GM12878 (cell line): ENCODE measurements at regions not wholly inside any gene's neighbourhood (a gene's known extent, or its start where the extent isn't known, plus 50 kb on each side); places are given as distances from the start of the nearest gene placed in this dataset.

Source experiments
- ATAC-seq: fragments of 200-7000 bp; cut with Tn5 transposase; 3 replicates; pipeline ENCODE4 v1.9.1; 2020; ENCODE audit warnings: mild to moderate bottlenecking, moderate library complexity
- BruUV-seq: library from RNA; stranded (reverse); fragments of 400-500 nt; replicated peaks from 2 replicates; lab custom pipeline; 2021; lab: Mats Ljungman, UMichigan
- CTCF ChIA-PET: fragments of 300-600 bp; sonication (Branson Sonifier 250); formaldehyde crosslinking; extraction: SDS; loops from one replicate; lab custom pipeline; 2021; ENCODE audit warnings: inconsistent platforms; lab: Yijun Ruan, JAX
- POLR2A ChIA-PET: fragments of 350-600 bp; formaldehyde crosslinking; extraction: SDS; loops from one replicate; lab custom pipeline; 2021; ENCODE audit warnings: inconsistent platforms; lab: Charles Lee
- RAD21 ChIA-PET: fragments of 300-600 bp; sonication (Branson Sonifier 250); formaldehyde crosslinking; loops from one replicate; lab custom pipeline; 2023; ENCODE audit warnings: antibody characterized with exemption; ENCODE audit not compliant: unreplicated experiment; lab: Charles Lee
- SMC1A ChIA-PET: fragments of 300-600 bp; sonication (Branson Sonifier 250); formaldehyde crosslinking; loops from one replicate; lab custom pipeline; 2023; ENCODE audit not compliant: unreplicated experiment, uncharacterized antibody; lab: Charles Lee
- DNase-seq: peaks from one replicate; pipeline ENCODE4 v3.0.0-alpha.2; 2011; ENCODE audit warnings: low read depth, low spot score
- FAIRE-seq: peaks from 3 replicates; lab custom pipeline; 2011; peaks lifted over from hg19 to GRCh38; lab: Jason Lieb, UNC
- H2AFZ ChIP-seq: 2 replicates; pipeline ENCODE4 v1.6.0; 2011; ENCODE audit warnings: low read depth, low read length, control low read depth; ENCODE audit not compliant: control insufficient read depth
- H3K27ac ChIP-seq: 2 replicates; pipeline ENCODE4 v1.5.1; 2011; ENCODE audit warnings: control low read depth; ENCODE audit not compliant: control insufficient read depth, insufficient read depth
- H3K27me3 ChIP-seq, 2 experiments: replicated peaks in 1 of 2; 2 replicates each; pipeline versions ENCODE4 v1.6.0 to v1.6.1; 2011; ENCODE audit warnings: low read length in 1 of 2; ENCODE audit not compliant: control insufficient read depth in 2 of 2, insufficient read depth in 2 of 2
- H3K36me3 ChIP-seq, 2 experiments: 2 replicates each; pipeline ENCODE4 v1.5.1; 2011; ENCODE audit warnings: low read length in 1 of 2; ENCODE audit not compliant: control insufficient read depth in 2 of 2, insufficient read depth in 2 of 2
- H3K4me1 ChIP-seq: 2 replicates; pipeline ENCODE4 v1.6.1; 2011; ENCODE audit warnings: mild to moderate bottlenecking, low read length, moderate library complexity, mixed read lengths; ENCODE audit not compliant: control insufficient read depth, insufficient read depth
- H3K4me2 ChIP-seq: 2 replicates; pipeline ENCODE4 v1.6.0; 2011; ENCODE audit warnings: control low read depth; ENCODE audit not compliant: control insufficient read depth, insufficient read depth
- H3K4me3 ChIP-seq: fragments of 200-600 bp; sonication (generic); 2 replicates; pipeline ENCODE4 v1.5.1; 2016
- H3K79me2 ChIP-seq: 2 replicates; pipeline ENCODE4 v1.6.0; 2011; ENCODE audit warnings: low read length; ENCODE audit not compliant: control insufficient read depth, insufficient read depth
- H3K9ac ChIP-seq: 2 replicates; pipeline ENCODE4 v1.8.0; 2011; ENCODE audit warnings: low read length, control low read depth, mixed read lengths; ENCODE audit not compliant: control insufficient read depth, insufficient read depth
- H3K9me3 ChIP-seq: replicated peaks from 3 replicates; pipeline ENCODE4 v1.5.1; 2011; ENCODE audit warnings: mild to moderate bottlenecking, low read length; ENCODE audit not compliant: control insufficient read depth, insufficient read depth
- H4K20me1 ChIP-seq: 2 replicates; pipeline ENCODE4 v1.6.0; 2011; ENCODE audit not compliant: control insufficient read depth, insufficient read depth
- ASH2L ChIP-seq: fragments of 300-600, 200-600 bp; sonication (generic); IDR thresholded peaks from 2 replicates; pipeline ENCODE4 v1.6.1; 2017; ENCODE audit warnings: low read depth, mild to moderate bottlenecking, borderline replicate concordance
- CBFB ChIP-seq: IDR thresholded peaks from 2 replicates; pipeline ENCODE4 v1.6.1; 2016; ENCODE audit warnings: antibody characterized with exemption, low read depth
- CEBPB ChIP-seq, 2 experiments: fragments of 150-350 bp in 1 of 2; IDR thresholded peaks; 2 replicates each; pipeline ENCODE4 v1.6.1; 2012 to 2014; ENCODE audit warnings: low read depth in 2 of 2, low read length in 2 of 2, borderline replicate concordance in 1 of 2, inconsistent platforms in 1 of 2
- EZH2 ChIP-seq: IDR thresholded peaks from 2 replicates; pipeline ENCODE4 v1.6.1; 2012; ENCODE audit warnings: low read depth, mild to moderate bottlenecking, control low read depth, inconsistent platforms, low read length, borderline replicate concordance; ENCODE audit not compliant: control insufficient read depth
- FOXM1 ChIP-seq: IDR thresholded peaks from 2 replicates; pipeline ENCODE4 v1.6.1; 2012; ENCODE audit warnings: low read depth, mild to moderate bottlenecking, inconsistent platforms, low read length, moderate library complexity
- IKZF1 ChIP-seq: fragments of 450-650 bp; conservative IDR thresholded peaks from 2 replicates; pipeline ENCODE4 v1.6.1; 2017; ENCODE audit warnings: antibody characterized with exemption, mild to moderate bottlenecking
- JUNB ChIP-seq: IDR thresholded peaks from 2 replicates; pipeline ENCODE4 v1.6.1; 2016; ENCODE audit warnings: antibody characterized with exemption, mild to moderate bottlenecking
- MEF2A ChIP-seq: IDR thresholded peaks from 2 replicates; pipeline ENCODE4 v1.6.1; 2011; ENCODE audit warnings: low read depth, mild to moderate bottlenecking, low read length, moderate library complexity; ENCODE audit not compliant: insufficient read depth
- MEF2B ChIP-seq: fragments of 450-650 bp; IDR thresholded peaks from 2 replicates; pipeline ENCODE4 v1.6.1; 2018; ENCODE audit warnings: mild to moderate bottlenecking, moderate library complexity; ENCODE audit not compliant: partially characterized antibody, poor library complexity, severe bottlenecking
- MXI1 ChIP-seq: fragments of 150-350 bp; IDR thresholded peaks from 2 replicates; pipeline ENCODE4 v1.6.1; 2011; ENCODE audit warnings: low read depth, mild to moderate bottlenecking, inconsistent platforms, low read length, improper control_type of control experiment
- SUZ12 ChIP-seq: fragments of 200-600 bp; sonication (generic); IDR thresholded peaks from one replicate; pipeline ENCODE4 v1.6.1; 2018; ENCODE audit warnings: antibody characterized with exemption, mild to moderate bottlenecking; ENCODE audit not compliant: unreplicated experiment
- TCF12 ChIP-seq: IDR thresholded peaks from 2 replicates; pipeline ENCODE4 v1.6.1; 2011; ENCODE audit warnings: low read depth, mild to moderate bottlenecking, low read length
- USF1 ChIP-seq: IDR thresholded peaks from 2 replicates; pipeline ENCODE4 v1.6.1; 2011; ENCODE audit warnings: borderline replicate concordance, low read depth, mild to moderate bottlenecking, moderate library complexity, mixed read lengths, low read length; ENCODE audit not compliant: insufficient read depth; ENCODE audit errors: extremely low read length
- WRNIP1 ChIP-seq: IDR thresholded peaks from 2 replicates; pipeline ENCODE4 v1.6.1; 2011; ENCODE audit warnings: low read depth, low read length, improper control_type of control experiment, borderline replicate concordance
- ZBED1 ChIP-seq: IDR thresholded peaks from 2 replicates; pipeline ENCODE4 v1.6.1; 2016; ENCODE audit warnings: borderline replicate concordance
- ZNF687 ChIP-seq: fragments of 450-650 bp; IDR thresholded peaks from 2 replicates; pipeline ENCODE4 v1.6.1; 2017; ENCODE audit warnings: mild to moderate bottlenecking, moderate library complexity
- WGBS: methylation state at CpG from one replicate; pipeline ENCODE4 v1.1.6; 2016; ENCODE audit warnings: low lambda C conversion rate; ENCODE audit not compliant: insufficient replicate concordance, insufficient coverage; ENCODE audit errors: missing lambda C conversion rate; 5-methylcytosine and 5-hydroxymethylcytosine counted together
- in situ Hi-C: fragments of 300-500 bp; cut with MboI; formaldehyde crosslinking; loops from 9 replicates; pipeline ENCODE4 v1.14.3; 2018; ENCODE audit warnings: mixed read lengths
- intact Hi-C: fragments of 100-400 bp; cut with micrococcal nuclease; formaldehyde crosslinking; loops from one replicate; pipeline ENCODE4 v1.14.2; 2022; ENCODE audit not compliant: unreplicated experiment
- TF ChIP-seq, protein P1 (sequence below): fragments of 450-650 bp; IDR thresholded peaks from 2 replicates; pipeline ENCODE4 v1.6.1; 2016; ENCODE audit warnings: mild to moderate bottlenecking

DNA sequence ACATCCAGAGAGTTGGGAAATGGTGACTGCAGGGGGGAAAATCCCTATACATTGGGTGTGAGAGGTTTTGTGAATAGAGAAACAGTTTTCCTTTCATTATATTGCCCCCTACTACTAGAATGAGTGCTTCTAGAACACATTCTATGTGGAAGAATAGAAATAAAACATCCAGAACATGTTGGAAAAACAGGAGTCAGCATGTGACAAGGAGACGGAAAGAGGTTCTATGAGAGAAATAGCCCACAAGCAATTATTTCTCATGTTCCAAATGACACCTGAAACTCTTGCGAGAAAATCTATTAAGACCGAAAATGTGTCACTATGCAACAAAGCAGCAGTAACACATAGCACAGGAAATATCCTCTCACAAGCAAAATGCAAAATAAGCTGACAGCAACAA lies 202.7 kb upstream of the SPOPL start (continued):
- TF ChIP-seq, protein P1, sequence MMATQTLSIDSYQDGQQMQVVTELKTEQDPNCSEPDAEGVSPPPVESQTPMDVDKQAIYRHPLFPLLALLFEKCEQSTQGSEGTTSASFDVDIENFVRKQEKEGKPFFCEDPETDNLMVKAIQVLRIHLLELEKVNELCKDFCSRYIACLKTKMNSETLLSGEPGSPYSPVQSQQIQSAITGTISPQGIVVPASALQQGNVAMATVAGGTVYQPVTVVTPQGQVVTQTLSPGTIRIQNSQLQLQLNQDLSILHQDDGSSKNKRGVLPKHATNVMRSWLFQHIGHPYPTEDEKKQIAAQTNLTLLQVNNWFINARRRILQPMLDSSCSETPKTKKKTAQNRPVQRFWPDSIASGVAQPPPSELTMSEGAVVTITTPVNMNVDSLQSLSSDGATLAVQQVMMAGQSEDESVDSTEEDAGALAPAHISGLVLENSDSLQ, result peak; percentile 23; the same call in 1 of the 2 replicates
- TF ChIP-seq WRNIP1, result no peak
- TF ChIP-seq IKZF1, result peak; percentile 71; the same call in 1 of the 2 replicates
- 0 out of 2 replicates have a peak, but pooled peaks have one; percentile 58 for TF ChIP-seq ASH2L
- no peak for TF ChIP-seq FOXM1
- TF ChIP-seq MXI1, result no peak
- TF ChIP-seq MEF2B, result no peak

DNA sequence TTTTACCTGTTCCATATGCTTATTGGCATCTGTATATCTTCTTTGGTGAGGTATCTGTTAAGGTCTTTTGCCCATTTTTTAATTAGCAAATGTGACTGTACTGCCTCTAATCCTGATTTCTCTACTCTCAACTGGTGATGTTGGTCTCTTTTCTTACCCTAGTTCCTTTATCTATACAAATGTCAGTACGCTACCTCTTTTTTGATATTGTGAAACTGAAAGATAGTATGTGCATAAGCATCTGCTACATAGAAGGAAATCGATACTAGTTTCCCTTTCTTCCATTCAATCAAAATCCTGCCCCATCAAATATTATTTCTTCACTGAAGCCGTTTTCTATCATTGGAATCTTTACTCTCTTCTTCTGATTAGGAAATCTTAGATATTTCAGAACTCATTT lies 194.9 kb upstream of the SPOPL start:
- Histone ChIP-seq H4K20me1 (no peaks in the 10 kb centered on the region), H3K36me3 (no peaks in the 10 kb centered on the region), H3K4me3 (no peak overlapping the region), H3K27ac (no peak overlapping the region), H2AFZ (no peak overlapping the region), H3K9me3 (no peaks in the 10 kb centered on the region), H3K27me3 (no peaks in the 10 kb centered on the region), H3K9ac (no peak overlapping the region), H3K4me1 (no peaks in the 10 kb centered on the region), H3K79me2 (no peaks in the 10 kb centered on the region), H3K4me2 (no peak overlapping the region)
- intact Hi-C loops (no loop called here), in situ Hi-C loops (no loop called here)
- WGBS, result 62% methylated on average over 3 of the region's 3 CpGs
- FAIRE-seq (no peak), ATAC-seq (peak; percentile 51), DNase-seq (no peak)
- BruUV-seq, result no TSS peak
- POLR2A ChIA-PET, result no interaction called here
- SMC1A ChIA-PET, result no interaction called here
- CTCF ChIA-PET, result no interaction called here
- RAD21 ChIA-PET, result no interaction called here
- TF ChIP-seq SUZ12, result no peak
- TF ChIP-seq USF1, result no peak
- no peak for TF ChIP-seq CEBPB (IDR thresholded peaks at IDR 0.05; ENCODE audit: borderline replicate concordance in 1 of 2, low read depth in 2 of 2, low read length in 2 of 2)
- no peak for TF ChIP-seq TCF12
- TF ChIP-seq JUNB, result no peak
- no peak for TF ChIP-seq ZNF687
- no peak for TF ChIP-seq ZBED1
- TF ChIP-seq MEF2A, result no peak
- TF ChIP-seq EZH2, result no peak
- no peak for TF ChIP-seq CBFB
